GM23338 (cell line): ENCODE measurements at regions not wholly inside any gene's neighbourhood (a gene's known extent, or its start where the extent isn't known, plus 50 kb on each side); places are given as distances from the start of the nearest gene placed in this dataset.

Experiments used
- ATAC-seq: fragments of 200-7000 bp; cut with Tn5 transposase; 3 replicates; pipeline ENCODE4 v1.9.1; 2020
- DNase-seq: peaks from one replicate; pipeline ENCODE4 v3.0.0-alpha.2; 2015; ENCODE audit warnings: low spot score
- H2AFZ ChIP-seq: fragments of 200-600 bp; sonication (generic); 2 replicates; pipeline ENCODE4 v1.8.0; 2016; ENCODE audit warnings: antibody characterized with exemption, mild to moderate bottlenecking, moderate library complexity
- H3F3A ChIP-seq: fragments of 200-600 bp; sonication (generic); replicated peaks from 2 replicates; pipeline ENCODE4 v1.8.0; 2017; ENCODE audit warnings: antibody characterized with exemption, mixed run types, low read depth
- H3K27ac ChIP-seq: fragments of 200-600 bp; sonication (generic); 2 replicates; pipeline ENCODE4 v1.6.1; 2016; ENCODE audit warnings: low read depth
- H3K27me3 ChIP-seq: fragments of 200-600 bp; sonication (generic); 2 replicates; pipeline ENCODE4 v1.8.0; 2016; ENCODE audit warnings: mild to moderate bottlenecking, mixed run types, moderate library complexity; ENCODE audit not compliant: insufficient read depth
- H3K36me3 ChIP-seq: fragments of 200-600 bp; sonication (generic); 2 replicates; pipeline ENCODE4 v1.8.0; 2016; ENCODE audit warnings: mild to moderate bottlenecking; ENCODE audit not compliant: insufficient read depth
- H3K4me1 ChIP-seq: fragments of 200-600 bp; sonication (generic); 2 replicates; pipeline ENCODE4 v1.8.0; 2016; ENCODE audit warnings: mild to moderate bottlenecking, moderate library complexity; ENCODE audit not compliant: insufficient read depth
- H3K4me2 ChIP-seq: fragments of 200-600 bp; sonication (generic); 2 replicates; pipeline ENCODE4 v1.7.1; 2017; ENCODE audit warnings: mixed run types
- H3K4me3 ChIP-seq: fragments of 200-600 bp; sonication (generic); 2 replicates; pipeline ENCODE4 v1.6.1; 2016; ENCODE audit warnings: mixed run types
- H3K79me2 ChIP-seq: fragments of 200-600 bp; sonication (generic); replicated peaks from 2 replicates; pipeline ENCODE4 v1.8.0; 2017; ENCODE audit warnings: mild to moderate bottlenecking; ENCODE audit not compliant: insufficient read depth
- H3K9me2 ChIP-seq: fragments of 200-600 bp; sonication (generic); 2 replicates; pipeline ENCODE4 v1.8.0; 2017; ENCODE audit not compliant: insufficient read depth
- H4K20me1 ChIP-seq: fragments of 200-600 bp; sonication (generic); replicated peaks from 2 replicates; pipeline ENCODE4 v1.8.0; 2017; ENCODE audit warnings: mild to moderate bottlenecking; ENCODE audit not compliant: insufficient read depth
- H3K27ac Mint-ChIP-seq: 2 replicates; pipeline ENCODE4 v1.8.0; 2020; ENCODE audit warnings: inconsistent platforms, mild to moderate bottlenecking, moderate library complexity, mixed read lengths
- H3K27me3 Mint-ChIP-seq: 3 replicates; pipeline ENCODE4 v1.8.0; 2022; ENCODE audit warnings: low read depth, mild to moderate bottlenecking, moderate library complexity, mixed read lengths, inconsistent platforms; ENCODE audit not compliant: insufficient read depth, poor library complexity
- H3K36me3 Mint-ChIP-seq: 3 replicates; pipeline ENCODE4 v1.8.0; 2021; ENCODE audit warnings: low read depth, mild to moderate bottlenecking, inconsistent platforms, moderate library complexity, mixed read lengths
- H3K4me1 Mint-ChIP-seq: 3 replicates; pipeline ENCODE4 v1.8.0; 2020; ENCODE audit warnings: mild to moderate bottlenecking, inconsistent platforms, mixed read lengths
- H3K4me3 Mint-ChIP-seq: 3 replicates; pipeline ENCODE4 v1.8.0; 2021; ENCODE audit warnings: moderate library complexity, mild to moderate bottlenecking, inconsistent platforms, mixed read lengths
- H3K9me3 Mint-ChIP-seq: 3 replicates; pipeline ENCODE4 v1.8.0; 2020; ENCODE audit warnings: moderate library complexity, mild to moderate bottlenecking, inconsistent platforms, mixed read lengths
- CTCF ChIP-seq, 2 experiments: fragments of 200-600 bp in 1 of 2; sonication (generic) in 1 of 2; conservative IDR thresholded peaks; 2 replicates each; pipeline versions ENCODE4 v1.5.1 to v1.6.1; 2016 to 2017; ENCODE audit warnings: antibody characterized with exemption in 2 of 2, low read depth in 2 of 2, mild to moderate bottlenecking in 2 of 2, moderate library complexity in 1 of 2
- EZH2 ChIP-seq: fragments of 200-600 bp; sonication (generic); IDR thresholded peaks from one replicate; pipeline ENCODE4 v1.8.0; 2017; ENCODE audit warnings: antibody characterized with exemption, mild to moderate bottlenecking, low read depth; ENCODE audit not compliant: unreplicated experiment
- EZH2phosphoT487 ChIP-seq: fragments of 200-600 bp; sonication (generic); IDR thresholded peaks from one replicate; pipeline ENCODE4 v1.8.1; 2018; ENCODE audit warnings: antibody characterized with exemption; ENCODE audit not compliant: unreplicated experiment
- JUNB ChIP-seq: IDR thresholded peaks from one replicate; pipeline ENCODE4 v1.6.1; 2016; ENCODE audit warnings: antibody characterized with exemption; ENCODE audit not compliant: unreplicated experiment
- POLR2AphosphoS5 ChIP-seq: IDR thresholded peaks from 2 replicates; pipeline ENCODE4 v1.6.1; 2016; ENCODE audit warnings: antibody characterized with exemption, low read depth
- ZNF114 ChIP-seq: fragments of 250-450 bp; sonication (Bioruptor Pico); IDR thresholded peaks from 2 replicates; pipeline ENCODE4 v1.5.0; 2020; ENCODE audit warnings: mild to moderate bottlenecking, moderate library complexity
- ZNF331 ChIP-seq: fragments of 250-450 bp; sonication (Bioruptor Pico); IDR thresholded peaks from 2 replicates; pipeline ENCODE4 v1.5.0; 2020; ENCODE audit warnings: low read depth, mild to moderate bottlenecking, moderate library complexity
- ZNF462 ChIP-seq: fragments of 250-450 bp; sonication (Bioruptor Pico); IDR thresholded peaks from 2 replicates; pipeline ENCODE4 v1.5.0; 2020; ENCODE audit warnings: mild to moderate bottlenecking, moderate library complexity
- TF ChIP-seq, protein P1 (sequence below): IDR thresholded peaks from 2 replicates; pipeline ENCODE4 v1.6.1; 2016; ENCODE audit warnings: antibody characterized with exemption
- TF ChIP-seq, protein P2 (sequence below): IDR thresholded peaks from one replicate; pipeline ENCODE4 v1.6.1; 2018; ENCODE audit warnings: antibody characterized with exemption; ENCODE audit not compliant: unreplicated experiment

DNA sequence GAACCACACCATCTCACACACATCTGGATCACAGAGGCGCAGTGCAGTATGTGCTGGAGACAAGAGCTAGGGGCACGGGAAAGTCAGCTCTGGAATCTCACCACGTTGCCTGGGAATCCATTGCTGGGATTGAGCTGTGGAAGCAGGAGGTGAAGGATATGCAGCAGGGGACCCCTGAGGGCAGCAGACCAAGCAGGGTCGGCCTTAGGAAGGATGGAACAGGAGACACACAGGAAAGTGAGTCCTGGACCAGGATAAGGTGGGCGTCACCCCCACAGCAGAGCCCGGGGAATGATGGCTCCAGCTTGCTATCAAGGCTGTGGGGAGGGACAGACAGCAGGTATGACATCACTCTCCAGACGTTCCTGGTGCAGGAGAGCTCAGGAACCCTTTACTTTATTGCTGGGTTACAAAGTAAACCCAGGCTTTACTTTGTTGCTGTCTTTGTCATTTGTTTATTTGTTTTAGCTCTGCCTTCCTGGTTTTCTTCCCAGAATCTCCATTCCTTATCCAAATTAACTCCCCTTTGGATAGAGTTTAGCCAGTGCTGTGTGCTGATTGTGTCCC, 329.8 kb upstream of the MYT1L start:
- ATAC-seq (no peak), DNase-seq (no peak)
- Mint-ChIP-seq H3K4me3 (no peak overlapping the region), H3K27me3 (peaks cover 14% of the 10 kb centered on the region), H3K36me3 (peaks cover 16% of the 10 kb centered on the region; the same call in 2 of the 3 replicates), H3K4me1 (peaks cover 7% of the 10 kb centered on the region), H3K9me3 (peaks cover 31% of the 10 kb centered on the region), H3K27ac (no peak overlapping the region)
- H3K9me2 ChIP-seq: peaks cover 6% of the 10 kb centered on the region; the same call in 1 of the 2 replicates
- H3K4me2 ChIP-seq: no peak overlapping the region
- H4K20me1 ChIP-seq: no peaks in the 10 kb centered on the region
- H3K4me3 ChIP-seq: no peak overlapping the region
- no peaks in the 10 kb centered on the region for H3K36me3 ChIP-seq
- H3K79me2 ChIP-seq: no peaks in the 10 kb centered on the region
- TF ChIP-seq EZH2 (no peak), JUNB (no peak), POLR2AphosphoS5 (no peak), ZNF331 (CRISPR knock-in tag) (no peak), ZNF114 (CRISPR knock-in tag) (no peak), EZH2phosphoT487 (no peak), CTCF (conservative IDR thresholded peaks at IDR 0.05; ENCODE audit: low read depth in 2 of 2) (no peak), ZNF462 (CRISPR knock-in tag) (no peak)
- TF ChIP-seq, protein P1, sequence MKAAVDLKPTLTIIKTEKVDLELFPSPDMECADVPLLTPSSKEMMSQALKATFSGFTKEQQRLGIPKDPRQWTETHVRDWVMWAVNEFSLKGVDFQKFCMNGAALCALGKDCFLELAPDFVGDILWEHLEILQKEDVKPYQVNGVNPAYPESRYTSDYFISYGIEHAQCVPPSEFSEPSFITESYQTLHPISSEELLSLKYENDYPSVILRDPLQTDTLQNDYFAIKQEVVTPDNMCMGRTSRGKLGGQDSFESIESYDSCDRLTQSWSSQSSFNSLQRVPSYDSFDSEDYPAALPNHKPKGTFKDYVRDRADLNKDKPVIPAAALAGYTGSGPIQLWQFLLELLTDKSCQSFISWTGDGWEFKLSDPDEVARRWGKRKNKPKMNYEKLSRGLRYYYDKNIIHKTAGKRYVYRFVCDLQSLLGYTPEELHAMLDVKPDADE: no peak
- TF ChIP-seq, protein P2, sequence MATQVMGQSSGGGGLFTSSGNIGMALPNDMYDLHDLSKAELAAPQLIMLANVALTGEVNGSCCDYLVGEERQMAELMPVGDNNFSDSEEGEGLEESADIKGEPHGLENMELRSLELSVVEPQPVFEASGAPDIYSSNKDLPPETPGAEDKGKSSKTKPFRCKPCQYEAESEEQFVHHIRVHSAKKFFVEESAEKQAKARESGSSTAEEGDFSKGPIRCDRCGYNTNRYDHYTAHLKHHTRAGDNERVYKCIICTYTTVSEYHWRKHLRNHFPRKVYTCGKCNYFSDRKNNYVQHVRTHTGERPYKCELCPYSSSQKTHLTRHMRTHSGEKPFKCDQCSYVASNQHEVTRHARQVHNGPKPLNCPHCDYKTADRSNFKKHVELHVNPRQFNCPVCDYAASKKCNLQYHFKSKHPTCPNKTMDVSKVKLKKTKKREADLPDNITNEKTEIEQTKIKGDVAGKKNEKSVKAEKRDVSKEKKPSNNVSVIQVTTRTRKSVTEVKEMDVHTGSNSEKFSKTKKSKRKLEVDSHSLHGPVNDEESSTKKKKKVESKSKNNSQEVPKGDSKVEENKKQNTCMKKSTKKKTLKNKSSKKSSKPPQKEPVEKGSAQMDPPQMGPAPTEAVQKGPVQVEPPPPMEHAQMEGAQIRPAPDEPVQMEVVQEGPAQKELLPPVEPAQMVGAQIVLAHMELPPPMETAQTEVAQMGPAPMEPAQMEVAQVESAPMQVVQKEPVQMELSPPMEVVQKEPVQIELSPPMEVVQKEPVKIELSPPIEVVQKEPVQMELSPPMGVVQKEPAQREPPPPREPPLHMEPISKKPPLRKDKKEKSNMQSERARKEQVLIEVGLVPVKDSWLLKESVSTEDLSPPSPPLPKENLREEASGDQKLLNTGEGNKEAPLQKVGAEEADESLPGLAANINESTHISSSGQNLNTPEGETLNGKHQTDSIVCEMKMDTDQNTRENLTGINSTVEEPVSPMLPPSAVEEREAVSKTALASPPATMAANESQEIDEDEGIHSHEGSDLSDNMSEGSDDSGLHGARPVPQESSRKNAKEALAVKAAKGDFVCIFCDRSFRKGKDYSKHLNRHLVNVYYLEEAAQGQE: no peak
- no peaks in the 10 kb centered on the region for H3F3A ChIP-seq
- no peaks in the 10 kb centered on the region for H3K27me3 ChIP-seq
- no peak overlapping the region for H2AFZ ChIP-seq
- no peaks in the 10 kb centered on the region for H3K4me1 ChIP-seq
- no peak overlapping the region for H3K27ac ChIP-seq
